DOHH2 (cell line): ENCODE measurements at regions not wholly inside any gene's neighbourhood (a gene's known extent, or its start where the extent isn't known, plus 50 kb on each side); places are given as distances from the start of the nearest gene placed in this dataset.

Experiments used
- CTCF ChIP-seq: fragments of 200-600 bp; sonication (generic); IDR thresholded peaks from one replicate; pipeline ENCODE4 v1.5.1; 2014; ENCODE audit warnings: antibody characterized with exemption, mild to moderate bottlenecking, low read depth, low read length; ENCODE audit not compliant: poor library complexity, severe bottlenecking
- EZH2phosphoT487 ChIP-seq: fragments of 200-600 bp; sonication (generic); IDR thresholded peaks from 2 replicates; pipeline ENCODE4 v1.6.1; 2017; ENCODE audit warnings: borderline replicate concordance, mild to moderate bottlenecking, antibody characterized with exemption, low read length, moderate library complexity, mixed read lengths

- TF ChIP-seq CTCF: no peak
- no peak for TF ChIP-seq EZH2phosphoT487
These were observed 474.5 kb downstream of the ENC1 start for GRCh38 chr5:74166064-74166463.
